ENCODE measurements at regions not wholly inside any gene's neighbourhood (a gene's known extent, or its start where the extent isn't known, plus 50 kb on each side); places are given as distances from the start of the nearest gene placed in this dataset.

- TF ChIP-seq CTCF (IDR thresholded peaks at IDR 0.05) (no peak), POLR2A (IDR thresholded peaks at IDR 0.05) (no peak)
These were observed 182.0 kb upstream of the MOCS2 start for GRCh38 chr5:53291528-53291927.

Measured in breast epithelium (tissue), 3 donors.